Skeletal muscle satellite cell (primary cell): ENCODE measurements at regions not wholly inside any gene's neighbourhood (a gene's known extent, or its start where the extent isn't known, plus 50 kb on each side); places are given as distances from the start of the nearest gene placed in this dataset.

ENCODE experiments used
- H3K27me3 ChIP-seq: 2 replicates; pipeline ENCODE4 v1.7.0; 2013; ENCODE audit warnings: low read length; ENCODE audit not compliant: control insufficient read depth, insufficient read depth
- H3K36me3 ChIP-seq: 2 replicates; pipeline ENCODE4 v1.7.0; 2013; ENCODE audit warnings: mild to moderate bottlenecking, control low read depth, low read length; ENCODE audit not compliant: insufficient read depth
- H3K4me1 ChIP-seq: 2 replicates; pipeline ENCODE4 v1.7.0; 2013; ENCODE audit warnings: low read length; ENCODE audit not compliant: control insufficient read depth, insufficient read depth
- H3K4me2 ChIP-seq: 2 replicates; pipeline ENCODE4 v1.7.0; 2013; ENCODE audit warnings: mild to moderate bottlenecking, low read length
- H3K4me3 ChIP-seq: 2 replicates; pipeline ENCODE4 v1.7.0; 2013; ENCODE audit warnings: low read length
- H3K9ac ChIP-seq: 2 replicates; pipeline ENCODE4 v1.7.0; 2013; ENCODE audit warnings: mild to moderate bottlenecking, low read depth, low read length, moderate library complexity
- H3K9me3 ChIP-seq: replicated peaks from 2 replicates; pipeline ENCODE4 v1.7.0; 2013; ENCODE audit warnings: mild to moderate bottlenecking, control low read depth, low read length

DNA sequence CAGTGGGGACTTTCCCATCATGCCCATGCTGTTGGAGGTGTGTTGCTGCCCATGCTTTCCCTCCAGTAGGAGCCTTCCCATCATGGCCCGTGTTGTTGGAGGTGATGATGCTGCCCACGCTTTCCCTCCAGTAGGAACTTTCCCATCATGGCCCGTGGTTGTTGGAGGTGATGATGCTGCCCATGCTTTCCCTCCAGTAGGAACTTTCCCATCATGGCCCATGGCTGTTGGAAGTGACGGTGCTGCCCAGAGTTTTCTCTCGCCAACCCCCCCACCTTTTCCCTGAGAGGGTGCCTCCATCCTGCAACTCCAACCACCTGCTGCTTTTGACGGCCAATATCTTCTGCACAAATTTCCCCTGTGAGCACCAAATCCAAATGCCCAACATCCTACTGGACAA is 205.7 kb downstream of the TOMM20 start:
- H3K4me3 ChIP-seq: no peak overlapping the region
- H3K9ac ChIP-seq: no peak overlapping the region
- H3K36me3 ChIP-seq: no peaks in the 10 kb centered on the region
- H3K27me3 ChIP-seq: no peaks in the 10 kb centered on the region
- no peak overlapping the region for H3K4me2 ChIP-seq
- no peaks in the 10 kb centered on the region for H3K9me3 ChIP-seq
- H3K4me1 ChIP-seq: peaks cover 46% of the 10 kb centered on the region

DNA sequence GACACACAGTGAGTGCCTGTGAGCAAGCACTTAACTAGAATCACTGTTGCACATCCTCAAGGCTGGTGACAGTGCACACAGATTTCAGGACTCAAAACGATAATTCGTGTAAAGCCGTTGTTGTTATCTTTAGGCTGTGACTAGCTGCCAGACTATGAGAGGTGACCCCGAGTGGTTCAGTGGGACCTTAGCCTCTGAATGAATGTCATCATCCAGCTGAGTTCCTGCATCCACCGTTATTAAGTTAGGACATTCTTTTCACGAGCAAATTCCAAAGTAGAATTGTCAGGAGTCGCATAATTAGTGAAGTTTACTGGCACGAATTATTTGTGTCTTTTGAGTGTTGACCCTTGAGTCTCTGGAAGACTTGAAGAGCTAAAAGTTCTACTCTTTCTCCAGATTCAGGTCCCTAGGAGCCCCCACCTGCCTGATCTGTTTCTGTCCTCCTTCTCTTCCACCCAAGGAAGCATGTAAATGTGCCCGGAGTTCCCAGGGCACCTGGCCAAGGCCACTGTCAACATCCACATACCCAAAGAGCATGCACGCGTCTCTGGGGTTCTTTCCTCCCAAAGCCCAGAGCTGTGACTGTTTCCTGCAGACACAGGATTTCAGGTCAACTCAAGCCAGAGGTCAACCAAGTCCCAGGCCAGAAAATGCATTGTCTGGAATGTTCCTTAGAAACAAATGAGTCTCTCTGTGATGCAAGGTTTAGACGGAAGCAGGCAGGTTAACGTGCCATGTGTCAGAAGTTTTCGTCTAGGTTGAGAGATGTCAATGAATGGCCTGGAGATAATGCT is 207.2 kb downstream of the TOMM20 start:
- no peak overlapping the region for H3K4me2 ChIP-seq
- no peaks in the 10 kb centered on the region for H3K9me3 ChIP-seq
- H3K4me1 ChIP-seq: peaks cover 42% of the 10 kb centered on the region
- no peaks in the 10 kb centered on the region for H3K36me3 ChIP-seq
- H3K4me3 ChIP-seq: no peak overlapping the region
- H3K27me3 ChIP-seq: no peaks in the 10 kb centered on the region
- no peak overlapping the region for H3K9ac ChIP-seq

DNA sequence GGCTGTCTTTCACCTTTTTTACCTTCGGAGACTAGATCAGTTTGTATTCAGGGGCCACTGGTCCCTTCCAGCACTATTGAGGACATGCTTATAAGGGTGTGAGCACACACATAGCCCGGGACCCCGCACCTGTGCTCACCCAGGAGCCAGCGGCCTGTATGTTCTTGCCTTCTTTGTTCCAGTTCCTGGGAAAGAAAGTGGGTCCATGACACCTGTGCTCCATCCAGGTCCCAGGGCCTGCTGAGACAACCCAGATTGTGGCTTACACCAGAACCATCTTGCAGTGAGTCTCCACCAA is 207.8 kb downstream of the TOMM20 start:
- peaks cover 37% of the 10 kb centered on the region for H3K4me1 ChIP-seq
- H3K4me2 ChIP-seq: no peak overlapping the region
- no peak overlapping the region for H3K9ac ChIP-seq
- no peaks in the 10 kb centered on the region for H3K9me3 ChIP-seq
- H3K27me3 ChIP-seq: no peaks in the 10 kb centered on the region
- no peaks in the 10 kb centered on the region for H3K36me3 ChIP-seq
- H3K4me3 ChIP-seq: no peak overlapping the region

DNA sequence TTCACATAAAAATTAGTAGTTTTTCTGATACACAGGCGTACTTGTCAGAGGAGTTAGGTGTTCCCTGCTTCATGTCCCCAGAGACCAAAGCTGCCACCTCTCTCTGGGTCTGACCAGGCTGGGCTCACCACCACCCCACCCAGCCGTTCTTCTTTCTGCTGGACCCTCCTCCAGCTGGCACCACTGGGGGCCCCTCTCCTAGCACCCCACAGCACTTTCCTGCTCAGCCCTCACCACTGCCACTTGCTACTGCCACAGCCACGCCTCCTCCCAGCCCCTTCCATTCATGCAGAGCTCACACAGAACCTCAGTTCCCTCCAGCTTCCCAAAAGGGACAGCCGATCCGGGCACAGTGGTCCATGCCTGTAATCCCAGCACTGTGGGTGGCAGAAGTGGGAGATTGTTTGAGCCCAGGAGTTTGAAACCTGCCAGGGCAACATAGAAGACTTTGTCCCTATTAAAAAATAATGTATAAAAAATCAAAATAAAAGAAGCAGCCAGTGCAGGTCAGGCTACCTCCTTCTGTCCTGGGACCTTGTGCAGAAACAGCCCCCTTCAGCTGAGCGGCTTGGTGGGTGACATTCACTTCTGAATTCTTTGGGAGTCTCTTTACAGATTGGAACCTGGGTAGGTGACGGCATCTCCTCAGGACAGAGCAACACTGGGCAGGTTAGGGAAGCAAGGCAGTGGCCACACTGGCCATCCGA is 208.3 kb downstream of the TOMM20 start:
- Histone ChIP-seq H3K9ac (no peak overlapping the region), H3K4me1 (peaks cover 32% of the 10 kb centered on the region), H3K9me3 (no peaks in the 10 kb centered on the region), H3K4me2 (no peak overlapping the region), H3K27me3 (no peaks in the 10 kb centered on the region), H3K36me3 (no peaks in the 10 kb centered on the region), H3K4me3 (no peak overlapping the region)

DNA sequence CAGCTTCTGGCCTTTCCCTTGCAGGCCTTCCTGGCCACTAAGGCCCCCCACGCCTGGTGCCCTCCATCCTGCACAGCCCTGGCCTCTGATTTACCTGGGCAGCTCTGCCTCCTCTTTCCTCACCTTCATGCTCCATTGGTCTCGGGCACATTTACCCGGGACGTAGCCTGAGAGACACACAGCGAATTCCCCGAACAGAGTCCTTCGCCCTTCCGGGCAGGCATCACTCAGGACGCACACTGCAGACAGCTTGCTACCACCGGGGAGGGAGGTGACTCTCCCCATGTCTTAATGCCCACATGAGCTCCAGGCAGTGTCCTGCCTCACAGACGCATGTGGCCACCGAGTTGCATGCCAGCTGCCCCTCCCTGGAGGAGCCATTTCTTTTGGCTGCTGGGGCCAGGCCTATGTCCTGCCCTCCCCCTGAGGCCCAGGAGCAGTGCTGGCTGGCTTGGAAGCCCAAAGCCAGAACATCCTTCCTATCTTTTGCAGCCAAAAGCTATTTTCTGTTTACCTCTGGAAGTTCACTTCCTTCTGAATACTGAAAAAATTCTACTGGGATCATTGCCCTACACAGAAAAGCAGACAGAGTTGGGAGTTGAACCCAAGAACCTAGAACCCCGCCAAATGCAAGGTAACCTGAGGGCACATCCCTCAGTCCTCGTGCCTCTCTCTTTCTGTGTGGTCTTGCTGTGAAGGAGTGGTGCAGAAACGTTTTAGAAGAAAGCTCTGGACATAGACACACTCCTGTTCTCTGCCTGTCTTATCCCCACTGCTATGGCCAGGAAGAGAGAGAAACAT is 209.5 kb downstream of the TOMM20 start:
- no peak overlapping the region for H3K4me3 ChIP-seq

DNA sequence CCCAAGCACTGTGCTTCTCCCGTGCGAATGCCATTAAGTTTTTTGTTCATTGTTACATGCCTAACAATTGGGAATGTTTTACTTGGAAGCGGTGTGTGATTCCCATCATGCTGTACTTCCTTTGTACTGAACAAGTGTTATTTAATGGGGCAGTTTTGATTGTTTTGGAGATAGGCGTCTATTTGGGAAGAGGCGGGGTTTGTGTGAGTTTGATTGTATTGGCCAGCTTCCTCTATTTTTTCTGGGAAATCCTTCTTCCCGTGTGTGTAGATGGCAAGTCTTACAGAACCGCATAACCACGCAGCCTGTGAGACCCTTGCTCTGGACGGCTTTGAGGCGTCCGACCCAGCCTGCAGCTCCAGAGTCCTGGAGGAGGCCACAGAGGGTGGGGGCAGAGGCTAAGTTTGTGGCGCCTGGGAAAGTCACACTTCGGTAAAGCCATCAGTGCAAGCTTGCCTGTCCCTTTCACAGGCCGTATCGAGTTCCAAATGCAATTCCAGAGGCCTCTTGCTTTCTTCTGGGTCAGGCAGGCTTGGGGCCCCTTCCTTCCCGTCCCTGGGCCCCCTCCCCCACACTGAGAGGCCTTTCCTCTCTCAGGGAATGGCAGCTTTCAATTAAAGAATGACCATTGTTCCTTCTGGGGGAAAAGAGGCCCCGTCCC is 210.3 kb downstream of the TOMM20 start:
- H3K9ac ChIP-seq: no peak overlapping the region
- H3K36me3 ChIP-seq: no peaks in the 10 kb centered on the region
- no peak overlapping the region for H3K4me3 ChIP-seq
- no peaks in the 10 kb centered on the region for H3K9me3 ChIP-seq
- H3K4me2 ChIP-seq: no peak overlapping the region
- H3K27me3 ChIP-seq: no peaks in the 10 kb centered on the region
- peaks cover 24% of the 10 kb centered on the region for H3K4me1 ChIP-seq

More for the DNA sequence above, 209.5 kb downstream of the TOMM20 start:
- Histone ChIP-seq H3K4me1 (peaks cover 24% of the 10 kb centered on the region), H3K9ac (no peak overlapping the region), H3K27me3 (no peaks in the 10 kb centered on the region), H3K9me3 (no peaks in the 10 kb centered on the region), H3K36me3 (no peaks in the 10 kb centered on the region), H3K4me2 (no peak overlapping the region)

DNA sequence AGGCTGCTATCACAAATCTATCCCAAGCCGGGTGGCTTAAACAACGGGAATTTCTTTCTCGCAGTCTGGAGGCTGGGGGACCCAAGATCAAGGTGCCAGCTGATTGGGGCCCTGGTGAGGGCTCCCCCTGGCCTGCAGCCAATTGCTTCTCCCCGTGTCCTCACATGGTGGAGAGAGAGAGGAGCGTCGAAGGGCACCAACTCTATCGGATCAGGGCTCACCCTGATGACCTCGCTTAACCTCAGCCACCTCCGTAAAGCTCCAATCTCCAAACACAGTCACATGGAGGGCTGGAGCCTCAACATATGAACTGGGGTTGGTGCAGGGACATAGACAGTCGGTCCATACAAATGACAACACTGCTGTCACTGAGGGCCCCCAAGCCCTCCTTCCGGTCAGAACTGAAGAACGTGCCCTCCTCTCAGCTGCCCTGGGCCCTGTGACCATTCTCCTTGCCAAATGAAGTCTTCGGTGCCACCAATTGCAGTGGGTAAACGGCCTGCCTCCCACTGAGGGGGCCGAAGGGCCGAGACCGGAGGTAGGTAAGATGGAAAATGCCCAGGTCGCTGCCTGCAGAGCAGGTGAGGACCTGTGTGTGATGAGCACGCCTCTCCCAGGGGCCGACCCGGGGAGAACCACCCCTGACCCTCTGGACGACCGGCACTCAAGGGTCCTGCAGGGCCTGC is 211.0 kb downstream of the TOMM20 start:
- no peak overlapping the region for H3K9ac ChIP-seq
- no peaks in the 10 kb centered on the region for H3K27me3 ChIP-seq
- no peaks in the 10 kb centered on the region for H3K36me3 ChIP-seq
- peaks cover 24% of the 10 kb centered on the region for H3K4me1 ChIP-seq
- H3K4me2 ChIP-seq: no peak overlapping the region
- no peak overlapping the region for H3K4me3 ChIP-seq
- no peaks in the 10 kb centered on the region for H3K9me3 ChIP-seq

DNA sequence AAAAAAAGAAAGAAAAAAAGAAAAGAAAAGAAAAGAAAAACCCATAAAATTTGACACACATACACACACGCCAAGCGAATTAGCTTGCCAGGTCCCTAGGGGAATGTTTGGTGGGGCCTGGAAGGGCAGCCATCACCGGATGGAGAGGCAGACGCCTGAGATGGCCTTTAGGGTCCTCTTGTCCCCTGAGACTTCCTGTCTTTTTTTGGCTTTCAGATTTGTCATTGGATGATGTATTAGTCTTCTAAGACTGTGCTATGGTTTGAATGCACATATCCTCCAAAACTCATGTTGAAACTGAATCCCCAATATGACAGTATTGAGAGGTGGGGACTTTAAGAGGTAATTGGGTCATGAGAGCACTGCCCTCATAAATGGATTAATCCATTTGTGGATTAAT is 211.8 kb downstream of the TOMM20 start:
- Histone ChIP-seq H3K4me2 (no peak overlapping the region), H3K9ac (no peak overlapping the region), H3K27me3 (no peaks in the 10 kb centered on the region), H3K36me3 (no peaks in the 10 kb centered on the region), H3K4me3 (no peak overlapping the region), H3K4me1 (peaks cover 21% of the 10 kb centered on the region), H3K9me3 (no peaks in the 10 kb centered on the region)

DNA sequence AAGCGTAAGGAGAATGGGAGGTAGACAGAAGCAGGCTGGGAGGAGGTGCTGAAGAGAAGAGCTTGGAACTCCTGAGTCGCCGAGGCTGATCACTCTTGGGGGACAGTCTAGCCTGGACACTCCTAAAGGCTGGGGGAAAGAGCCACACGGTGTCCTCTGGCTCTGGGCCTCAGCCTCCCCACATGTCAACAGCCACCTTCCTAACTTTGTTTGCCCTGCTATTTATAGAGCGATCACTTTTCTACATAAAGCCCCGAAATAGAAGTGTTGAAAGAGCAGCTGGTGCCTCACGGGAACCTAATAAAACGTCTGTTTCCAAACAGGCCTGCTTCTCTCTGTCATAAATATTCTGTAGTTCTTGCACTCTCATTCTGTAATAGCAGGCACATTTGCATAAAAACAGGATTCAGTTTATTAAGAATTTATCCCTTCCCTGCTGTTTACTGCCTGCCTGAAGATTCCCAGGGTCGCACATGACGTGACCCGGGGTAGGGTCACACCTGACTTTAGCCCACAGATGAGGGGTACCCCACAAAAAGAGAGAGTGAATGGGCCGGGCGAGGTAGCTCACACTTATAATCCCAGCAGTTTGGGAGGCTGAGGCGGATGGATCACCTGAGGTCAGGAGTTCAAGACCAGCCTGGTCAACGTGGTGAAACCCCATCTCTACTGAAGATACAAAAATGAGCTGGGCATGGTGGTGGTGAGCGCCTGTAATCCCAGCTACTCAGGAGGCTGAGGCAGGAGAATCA is 212.5 kb downstream of the TOMM20 start:
- no peaks in the 10 kb centered on the region for H3K9me3 ChIP-seq
- no peaks in the 10 kb centered on the region for H3K27me3 ChIP-seq
- H3K4me3 ChIP-seq: no peak overlapping the region
- H3K36me3 ChIP-seq: no peaks in the 10 kb centered on the region
- H3K4me2 ChIP-seq: no peak overlapping the region
- H3K9ac ChIP-seq: no peak overlapping the region
- H3K4me1 ChIP-seq: peaks cover 14% of the 10 kb centered on the region

DNA sequence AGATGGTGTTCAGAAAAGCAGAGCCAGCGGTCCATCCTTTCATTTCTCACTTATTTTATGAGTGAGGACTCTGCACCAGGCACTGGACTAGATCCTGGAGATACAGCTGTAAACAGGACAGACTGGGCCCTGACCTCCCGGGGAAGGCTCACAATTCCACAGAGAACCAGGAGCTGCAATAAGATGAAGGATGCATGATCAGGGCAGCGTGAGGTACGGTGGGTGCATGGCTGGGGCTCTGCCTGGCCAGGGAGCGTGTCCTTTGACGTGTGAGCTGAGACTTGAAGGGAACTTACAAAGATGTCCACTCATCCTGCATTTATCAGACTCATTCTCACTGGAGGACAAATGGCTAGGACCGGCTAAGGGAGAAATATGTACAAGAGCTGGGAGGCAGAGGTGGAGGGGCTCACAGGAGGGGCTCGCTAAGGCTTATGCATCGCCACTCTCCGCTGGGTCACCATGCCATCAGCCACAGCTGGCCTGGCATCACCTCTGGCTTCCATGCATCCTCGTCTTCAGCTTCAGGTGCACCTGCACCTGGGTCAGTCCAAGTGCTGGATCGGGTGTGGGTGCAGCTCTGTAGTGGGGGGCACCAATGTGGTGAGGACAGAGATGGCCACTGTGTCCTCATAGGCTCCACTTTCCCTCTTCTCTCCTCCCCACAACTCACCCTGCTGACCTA is 213.9 kb downstream of the TOMM20 start:
- Histone ChIP-seq H3K9me3 (no peaks in the 10 kb centered on the region), H3K9ac (no peak overlapping the region), H3K27me3 (no peaks in the 10 kb centered on the region), H3K4me3 (no peak overlapping the region), H3K36me3 (no peaks in the 10 kb centered on the region), H3K4me2 (no peak overlapping the region), H3K4me1 (peaks cover 11% of the 10 kb centered on the region)
